G401 (cell line): ENCODE measurements at regions not wholly inside any gene's neighbourhood (a gene's known extent, or its start where the extent isn't known, plus 50 kb on each side); places are given as distances from the start of the nearest gene placed in this dataset.
"Not testable (repeated sequence)": the region's sequence is repeated elsewhere in the genome, so short reads cannot be mapped to it uniquely, and the experiment has no call there.

Experiments used
- DNase-seq: peaks from one replicate; pipeline ENCODE4 v3.0.0-alpha.2; 2015; ENCODE audit warnings: low spot score
- in situ Hi-C: cut with HindIII; loops from 2 replicates; pipeline ENCODE4 v1.10.0; 2016; ENCODE audit warnings: low sequenced_read_pairs, mixed read lengths

GRCh38 chr19:20315543-20315942 is 148.5 kb downstream of the ZNF486 start:
- no peak for DNase-seq
- in situ Hi-C loops = no loop called here

- in situ Hi-C loops = no loop called here
These were observed 146.9 kb downstream of the ZNF486 start for GRCh38 chr19:20313894-20314293.

GRCh38 chr19:20307127-20307526 is 140.1 kb downstream of the ZNF486 start:
- in situ Hi-C loops = no loop called here
- DNase-seq = no peak

More at GRCh38 chr19:20313894-20314293, 146.9 kb downstream of the ZNF486 start:
- no peak for DNase-seq

GRCh38 chr19:20296314-20296713 is 129.3 kb downstream of the ZNF486 start:
- in situ Hi-C loops, DNase-seq: not testable (repeated sequence)

- in situ Hi-C loops = no loop called here
- no peak for DNase-seq
These were observed 127.2 kb downstream of the ZNF486 start for GRCh38 chr19:20294181-20294580.

GRCh38 chr19:20292520-20292919 is 125.5 kb downstream of the ZNF486 start:
- in situ Hi-C loops, DNase-seq: not testable (repeated sequence)

- in situ Hi-C loops = no loop called here
- no peak for DNase-seq
These were observed 122.2 kb downstream of the ZNF486 start for GRCh38 chr19:20289186-20289585.

GRCh38 chr19:20287070-20287469 is 120.1 kb downstream of the ZNF486 start:
- in situ Hi-C loops = no loop called here
- no peak for DNase-seq

- DNase-seq, in situ Hi-C loops: not testable (repeated sequence)
These were observed 118.9 kb downstream of the ZNF486 start for GRCh38 chr19:20285876-20286275.

GRCh38 chr19:20279516-20279915 is 112.5 kb downstream of the ZNF486 start:
- no peak for DNase-seq
- in situ Hi-C loops = no loop called here

GRCh38 chr19:20278342-20278741 is 111.3 kb downstream of the ZNF486 start:
- in situ Hi-C loops = no loop called here
- DNase-seq = no peak

- DNase-seq, in situ Hi-C loops: not testable (repeated sequence)
These were observed 109.7 kb downstream of the ZNF486 start for GRCh38 chr19:20276732-20277082.

GRCh38 chr19:20276011-20276731 is 109.2 kb downstream of the ZNF486 start:
- in situ Hi-C loops = no loop called here
- DNase-seq = no peak

- in situ Hi-C loops = no loop called here
- DNase-seq = no peak
These were observed 107.0 kb downstream of the ZNF486 start for GRCh38 chr19:20273951-20274570.

GRCh38 chr19:20273376-20273775 is 106.4 kb downstream of the ZNF486 start:
- no peak for DNase-seq
- in situ Hi-C loops = no loop called here

GRCh38 chr19:20272627-20273010 is 105.6 kb downstream of the ZNF486 start:
- DNase-seq, in situ Hi-C loops: not testable (repeated sequence)

GRCh38 chr19:20271927-20272626 is 105.1 kb downstream of the ZNF486 start:
- in situ Hi-C loops, DNase-seq: not testable (repeated sequence)

- in situ Hi-C loops = no loop called here
- DNase-seq = no peak
These were observed 104.4 kb downstream of the ZNF486 start for GRCh38 chr19:20271215-20271926.

- in situ Hi-C loops = no loop called here
- no peak for DNase-seq
These were observed 102.4 kb downstream of the ZNF486 start for GRCh38 chr19:20269461-20269860.

GRCh38 chr19:20261513-20261912 is 94.5 kb downstream of the ZNF486 start:
- DNase-seq, in situ Hi-C loops: not testable (repeated sequence)
